ENCODE measurements at regions not wholly inside any gene's neighbourhood (a gene's known extent, or its start where the extent isn't known, plus 50 kb on each side); places are given as distances from the start of the nearest gene placed in this dataset.
"Not testable (repeated sequence)": the region's sequence is repeated elsewhere in the genome, so short reads cannot be mapped to it uniquely, and the experiment has no call there.

GRCh38 chr6:68032217-68032616, 602.9 kb upstream of the ADGRB3 start:
- DNase-seq (ENCODE audit: low read depth in 4 of 4, low spot score in 2 of 4) = no peak

- no peak for DNase-seq (ENCODE audit: low read depth in 4 of 4, low spot score in 2 of 4)
Observed at GRCh38 chr6:68031054-68031453, 604.0 kb upstream of the ADGRB3 start.

- no peak for DNase-seq (ENCODE audit: low read depth in 4 of 4, low spot score in 2 of 4)
Observed at GRCh38 chr6:68026483-68026882, 608.6 kb upstream of the ADGRB3 start.

- DNase-seq (ENCODE audit: low read depth in 4 of 4, low spot score in 2 of 4) = no peak
Observed at GRCh38 chr6:68025764-68026163, 609.3 kb upstream of the ADGRB3 start.

GRCh38 chr6:68024570-68025269, 610.4 kb upstream of the ADGRB3 start:
- DNase-seq (ENCODE audit: low read depth in 4 of 4, low spot score in 2 of 4) = no peak

GRCh38 chr6:68022968-68023367, 612.1 kb upstream of the ADGRB3 start:
- DNase-seq (ENCODE audit: low read depth in 4 of 4, low spot score in 2 of 4) = not testable (repeated sequence)

- DNase-seq (ENCODE audit: low read depth in 4 of 4, low spot score in 2 of 4) = no peak
Observed at GRCh38 chr6:68013780-68014515, 621.1 kb upstream of the ADGRB3 start.

GRCh38 chr6:68012822-68013221, 622.3 kb upstream of the ADGRB3 start:
- DNase-seq (ENCODE audit: low read depth in 4 of 4, low spot score in 2 of 4) = no peak

- DNase-seq (ENCODE audit: low read depth in 4 of 4, low spot score in 2 of 4) = no peak
Observed at GRCh38 chr6:68010936-68011335, 624.1 kb upstream of the ADGRB3 start.

- no peak for DNase-seq (ENCODE audit: low read depth in 4 of 4, low spot score in 2 of 4)
Observed at GRCh38 chr6:68008445-68008844, 626.6 kb upstream of the ADGRB3 start.

- no peak for DNase-seq (ENCODE audit: low read depth in 4 of 4, low spot score in 2 of 4)
Observed at GRCh38 chr6:68007717-68008116, 627.4 kb upstream of the ADGRB3 start.

GRCh38 chr6:67986694-67987232, 648.3 kb upstream of the ADGRB3 start:
- DNase-seq (ENCODE audit: low read depth in 4 of 4, low spot score in 2 of 4) = no peak

- no peak for DNase-seq (ENCODE audit: low read depth in 4 of 4, low spot score in 2 of 4)
Observed at GRCh38 chr6:67976486-67976885, 658.6 kb upstream of the ADGRB3 start.

GRCh38 chr6:67974931-67975330, 660.2 kb upstream of the ADGRB3 start:
- no peak for DNase-seq (ENCODE audit: low read depth in 4 of 4, low spot score in 2 of 4)

- no peak for DNase-seq (ENCODE audit: low read depth in 4 of 4, low spot score in 2 of 4)
Observed at GRCh38 chr6:67971812-67972211, 663.3 kb upstream of the ADGRB3 start.

GRCh38 chr6:67966830-67967229, 668.3 kb upstream of the ADGRB3 start:
- DNase-seq (ENCODE audit: low read depth in 4 of 4, low spot score in 2 of 4) = no peak

- DNase-seq (ENCODE audit: low read depth in 4 of 4, low spot score in 2 of 4) = no peak
Observed at GRCh38 chr6:67956352-67956751, 678.7 kb upstream of the ADGRB3 start.

- DNase-seq (ENCODE audit: low read depth in 4 of 4, low spot score in 2 of 4) = no peak
Observed at GRCh38 chr6:67952948-67953347, 682.1 kb upstream of the ADGRB3 start.

- DNase-seq (ENCODE audit: low read depth in 4 of 4, low spot score in 2 of 4) = no peak
Observed at GRCh38 chr6:67952121-67952520, 683.0 kb upstream of the ADGRB3 start.

- DNase-seq (ENCODE audit: low read depth in 4 of 4, low spot score in 2 of 4) = not testable (repeated sequence)
Observed at GRCh38 chr6:67947762-67948161, 687.3 kb upstream of the ADGRB3 start.

- DNase-seq (ENCODE audit: low read depth in 4 of 4, low spot score in 2 of 4) = no peak
Observed at GRCh38 chr6:67935976-67936477, 699.1 kb upstream of the ADGRB3 start.

GRCh38 chr6:67933278-67933677, 701.8 kb upstream of the ADGRB3 start:
- DNase-seq (ENCODE audit: low read depth in 4 of 4, low spot score in 2 of 4) = no peak
